Kidney (tissue), 13 donors: ENCODE measurements at regions not wholly inside any gene's neighbourhood (a gene's known extent, or its start where the extent isn't known, plus 50 kb on each side); places are given as distances from the start of the nearest gene placed in this dataset.

Experiments
- DNase-seq, 5 donors: peaks; one replicate each; pipeline ENCODE4 v3.0.0-alpha.2; 2013 to 2020
- FAIRE-seq: peaks from 2 replicates; lab custom pipeline; 2012; peaks lifted over from hg19 to GRCh38; lab: Jason Lieb, UNC
- H3K27ac ChIP-seq, 2 donors: one replicate each; pipeline ENCODE4 v1.7.0; 2013; ENCODE audit warnings: low read depth in 2 of 2, low read length in 2 of 2, inconsistent platforms in 1 of 2
- H3K27me3 ChIP-seq: one replicate; pipeline ENCODE4 v1.7.1; 2013; ENCODE audit warnings: low read length, inconsistent platforms; ENCODE audit not compliant: control insufficient read depth, insufficient read depth
- H3K36me3 ChIP-seq, 3 donors: one replicate each; pipeline versions ENCODE4 v1.7.0 to v1.7.1; 2013; ENCODE audit warnings: low read length in 3 of 3, control low read depth in 1 of 3, inconsistent platforms in 1 of 3; ENCODE audit not compliant: insufficient read depth in 3 of 3, control insufficient read depth in 2 of 3
- H3K4me1 ChIP-seq, 3 donors: one replicate each; pipeline versions ENCODE4 v1.7.0 to v1.7.1; 2013; ENCODE audit warnings: low read length in 3 of 3, inconsistent platforms in 1 of 3, low read depth in 1 of 3; ENCODE audit not compliant: control insufficient read depth in 2 of 3, insufficient read depth in 2 of 3
- H3K4me3 ChIP-seq, 3 donors: one replicate each; pipeline versions ENCODE4 v1.7.0 to v1.8.1; 2013; ENCODE audit warnings: low read length in 3 of 3, control low read depth in 1 of 3, inconsistent platforms in 1 of 3
- H3K9ac ChIP-seq, 3 donors: one replicate each; pipeline versions ENCODE4 v1.7.0 to v1.7.1; 2013; ENCODE audit warnings: low read length in 3 of 3, control low read depth in 1 of 3, inconsistent platforms in 1 of 3
- H3K9me3 ChIP-seq, 3 donors: one replicate each; pipeline versions ENCODE4 v1.7.0 to v1.7.1; 2013; ENCODE audit warnings: low read length in 3 of 3, control low read depth in 1 of 3, inconsistent platforms in 1 of 3; ENCODE audit not compliant: control insufficient read depth in 2 of 3, insufficient read depth in 1 of 3
- intact Hi-C: fragments of 100-400 bp; cut with DNase I; formaldehyde crosslinking; loops from one replicate; pipeline ENCODE4 v1.11.1; 2022
- TF ChIP-seq, protein P1 (sequence below): IDR thresholded peaks from 3 replicates; pipeline ENCODE4 v1.5.1; 2012; ENCODE audit warnings: mild to moderate bottlenecking, moderate library complexity, borderline replicate concordance; ENCODE audit not compliant: insufficient read depth; ENCODE audit errors: extremely low read depth
- donor health status: control.
- donor health status: control.
- donor health status: control.
- donor health status: control.
- donor health status: control.
- donor health status: DM: yes; HTN: yes; CAD: no.
- donor health status: Normal renal cell carcinoma (clear cell type).

DNA sequence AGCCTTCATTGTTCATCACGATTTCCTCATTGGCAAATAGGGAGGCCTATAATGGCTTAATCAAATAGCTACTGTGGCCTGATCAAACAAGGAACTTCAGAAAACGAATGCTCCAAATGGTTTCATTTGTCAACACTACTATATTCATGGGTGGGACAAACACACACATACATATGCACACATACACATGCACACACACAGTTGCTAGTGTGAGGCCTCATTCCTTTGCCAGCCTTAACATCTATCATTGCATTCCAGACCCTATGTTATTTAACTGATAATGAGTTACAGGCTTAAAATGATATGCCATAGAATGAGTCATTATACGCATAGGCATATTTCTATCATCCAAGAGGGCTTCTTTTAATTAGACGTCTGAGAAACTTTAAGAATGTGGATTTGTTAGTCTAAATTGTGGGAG lies 140.2 kb downstream of the KLF5 start:
- Histone ChIP-seq H3K27me3 (no peaks in the 10 kb centered on the region), H3K9ac (no peak overlapping the region), H3K4me1 (peaks cover 0 to 4% (median 0%) of the 10 kb centered on the region in 3 donors), H3K9me3 (no peaks in the 10 kb centered on the region), H3K27ac (no peak overlapping the region), H3K4me3 (no peak overlapping the region), H3K36me3 (no peaks in the 10 kb centered on the region)
- DNase-seq, result no peak
- TF ChIP-seq, protein P1, sequence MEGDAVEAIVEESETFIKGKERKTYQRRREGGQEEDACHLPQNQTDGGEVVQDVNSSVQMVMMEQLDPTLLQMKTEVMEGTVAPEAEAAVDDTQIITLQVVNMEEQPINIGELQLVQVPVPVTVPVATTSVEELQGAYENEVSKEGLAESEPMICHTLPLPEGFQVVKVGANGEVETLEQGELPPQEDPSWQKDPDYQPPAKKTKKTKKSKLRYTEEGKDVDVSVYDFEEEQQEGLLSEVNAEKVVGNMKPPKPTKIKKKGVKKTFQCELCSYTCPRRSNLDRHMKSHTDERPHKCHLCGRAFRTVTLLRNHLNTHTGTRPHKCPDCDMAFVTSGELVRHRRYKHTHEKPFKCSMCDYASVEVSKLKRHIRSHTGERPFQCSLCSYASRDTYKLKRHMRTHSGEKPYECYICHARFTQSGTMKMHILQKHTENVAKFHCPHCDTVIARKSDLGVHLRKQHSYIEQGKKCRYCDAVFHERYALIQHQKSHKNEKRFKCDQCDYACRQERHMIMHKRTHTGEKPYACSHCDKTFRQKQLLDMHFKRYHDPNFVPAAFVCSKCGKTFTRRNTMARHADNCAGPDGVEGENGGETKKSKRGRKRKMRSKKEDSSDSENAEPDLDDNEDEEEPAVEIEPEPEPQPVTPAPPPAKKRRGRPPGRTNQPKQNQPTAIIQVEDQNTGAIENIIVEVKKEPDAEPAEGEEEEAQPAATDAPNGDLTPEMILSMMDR, result no peak
- FAIRE-seq, result no peak
- intact Hi-C loops, result no loop called here

GRCh38 chr13:73195091-73195490 lies 136.3 kb downstream of the KLF5 start:
- Histone ChIP-seq H3K9ac (no peak overlapping the region), H3K9me3 (no peaks in the 10 kb centered on the region), H3K27me3 (no peaks in the 10 kb centered on the region), H3K27ac (no peak overlapping the region), H3K4me1 (no peaks in the 10 kb centered on the region), H3K36me3 (no peaks in the 10 kb centered on the region), H3K4me3 (no peak overlapping the region)
- DNase-seq (no peak), FAIRE-seq (no peak)
- TF ChIP-seq, protein P1, result no peak
- intact Hi-C loops, result no loop called here

- intact Hi-C loops, result no loop called here
- no peak overlapping the region for H3K27ac ChIP-seq
- DNase-seq, result no peak
- no peak for FAIRE-seq
- no peaks in the 10 kb centered on the region for H3K9me3 ChIP-seq
- no peak overlapping the region for H3K4me3 ChIP-seq
- TF ChIP-seq, protein P1, result no peak
- no peak overlapping the region for H3K9ac ChIP-seq
- no peaks in the 10 kb centered on the region for H3K36me3 ChIP-seq
- H3K4me1 ChIP-seq, result peaks cover 0 to 3% (median 0%) of the 10 kb centered on the region in 3 donors
- no peaks in the 10 kb centered on the region for H3K27me3 ChIP-seq
Observed at GRCh38 chr13:73194310-73194709, 135.5 kb downstream of the KLF5 start.

DNA sequence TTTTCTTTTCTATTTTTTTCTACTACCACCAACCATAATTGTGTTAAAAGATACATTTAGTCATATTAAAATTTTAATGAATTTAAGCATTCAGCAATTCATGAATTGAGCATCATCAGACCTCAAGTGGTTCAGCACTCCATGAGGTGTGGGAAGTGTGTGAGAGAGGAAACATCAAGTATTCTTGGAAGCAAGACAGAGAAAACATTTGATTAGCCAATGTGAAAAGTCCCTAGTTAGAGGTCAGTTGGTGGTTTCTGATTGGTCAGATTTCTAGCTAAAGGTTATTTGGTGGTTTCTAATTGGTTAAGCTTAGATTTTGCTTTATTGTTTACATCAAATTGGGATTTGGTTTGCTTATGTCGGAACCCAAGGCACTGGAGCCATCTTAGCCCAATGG lies 134.7 kb downstream of the KLF5 start:
- H3K27me3 ChIP-seq, result no peaks in the 10 kb centered on the region
- no peak overlapping the region for H3K9ac ChIP-seq
- FAIRE-seq (no peak), DNase-seq (no peak)
- TF ChIP-seq, protein P1, result no peak
- no peak overlapping the region for H3K27ac ChIP-seq
- intact Hi-C loops, result no loop called here
- no peaks in the 10 kb centered on the region for H3K36me3 ChIP-seq
- H3K4me1 ChIP-seq, result peaks cover 0 to 3% (median 0%) of the 10 kb centered on the region in 3 donors
- H3K9me3 ChIP-seq, result no peaks in the 10 kb centered on the region
- no peak overlapping the region for H3K4me3 ChIP-seq
